ENCODE measurements at regions not wholly inside any gene's neighbourhood (a gene's known extent, or its start where the extent isn't known, plus 50 kb on each side); places are given as distances from the start of the nearest gene placed in this dataset.

DNA sequence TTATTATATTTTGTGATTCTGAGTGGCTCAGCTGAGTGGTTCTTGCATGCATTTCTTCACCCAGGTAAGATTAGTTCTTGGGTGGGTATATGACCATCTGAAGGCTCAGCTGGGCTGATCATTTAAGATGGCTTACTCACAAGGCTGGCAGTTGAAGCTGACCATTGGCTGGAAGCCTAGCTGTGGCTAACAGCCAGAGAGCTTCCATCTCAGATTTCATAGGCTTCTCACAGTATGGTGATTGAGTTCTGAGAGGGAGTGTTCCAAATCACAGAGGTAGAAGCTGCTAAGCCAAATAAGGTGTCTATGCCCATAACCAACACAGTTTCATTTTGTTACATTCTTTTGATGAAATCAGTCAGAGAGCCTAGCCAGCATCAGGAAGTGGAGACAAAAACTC lies 117.4 kb upstream of the RPRM start:
- TF ChIP-seq, protein P1, sequence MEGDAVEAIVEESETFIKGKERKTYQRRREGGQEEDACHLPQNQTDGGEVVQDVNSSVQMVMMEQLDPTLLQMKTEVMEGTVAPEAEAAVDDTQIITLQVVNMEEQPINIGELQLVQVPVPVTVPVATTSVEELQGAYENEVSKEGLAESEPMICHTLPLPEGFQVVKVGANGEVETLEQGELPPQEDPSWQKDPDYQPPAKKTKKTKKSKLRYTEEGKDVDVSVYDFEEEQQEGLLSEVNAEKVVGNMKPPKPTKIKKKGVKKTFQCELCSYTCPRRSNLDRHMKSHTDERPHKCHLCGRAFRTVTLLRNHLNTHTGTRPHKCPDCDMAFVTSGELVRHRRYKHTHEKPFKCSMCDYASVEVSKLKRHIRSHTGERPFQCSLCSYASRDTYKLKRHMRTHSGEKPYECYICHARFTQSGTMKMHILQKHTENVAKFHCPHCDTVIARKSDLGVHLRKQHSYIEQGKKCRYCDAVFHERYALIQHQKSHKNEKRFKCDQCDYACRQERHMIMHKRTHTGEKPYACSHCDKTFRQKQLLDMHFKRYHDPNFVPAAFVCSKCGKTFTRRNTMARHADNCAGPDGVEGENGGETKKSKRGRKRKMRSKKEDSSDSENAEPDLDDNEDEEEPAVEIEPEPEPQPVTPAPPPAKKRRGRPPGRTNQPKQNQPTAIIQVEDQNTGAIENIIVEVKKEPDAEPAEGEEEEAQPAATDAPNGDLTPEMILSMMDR (IDR thresholded peaks at IDR 0.05): no peak
- TF ChIP-seq POLR2A (IDR thresholded peaks at IDR 0.05): no peak

Measured in right lobe of liver (tissue), 4 donors.